ENCODE measurements at regions not wholly inside any gene's neighbourhood (a gene's known extent, or its start where the extent isn't known, plus 50 kb on each side); places are given as distances from the start of the nearest gene placed in this dataset.

- H3K27ac ChIP-seq (ENCODE audit: extremely low read depth, low read depth, low read length): no peak overlapping the region
- H2AFZ ChIP-seq (ENCODE audit: low read depth, low read length): no peak overlapping the region
- FAIRE-seq: no peak
- no peak overlapping the region for H3K9ac ChIP-seq (ENCODE audit: insufficient read depth in 1 of 2, low read depth in 2 of 2, low read length in 2 of 2)
- H3K9me3 ChIP-seq (replicated peaks; ENCODE audit: control insufficient read depth, insufficient read depth, low read depth, low read length): no peaks in the 10 kb centered on the region
- in situ Hi-C loops (cut with MboI) (no loop called here), intact Hi-C loops (cut with micrococcal nuclease) (no loop called here)
- no peaks in the 10 kb centered on the region for H3K9me1 ChIP-seq (ENCODE audit: control insufficient read depth, insufficient read depth, low read length)
- ChIA-PET CTCF (ENCODE audit: low intra/inter-chr PET ratio) (no interaction called here), POLR2A (no interaction called here)
- H3K79me2 ChIP-seq (ENCODE audit: control insufficient read depth, insufficient read depth, low read length): no peaks in the 10 kb centered on the region
- WGBS (ENCODE audit: insufficient coverage, low coverage, missing lambda C conversion rate): 0% methylated on average over 1 of the region's 1 CpG
- no peaks in the 10 kb centered on the region for H3K36me3 ChIP-seq (ENCODE audit: control insufficient read depth, insufficient read depth, low read length)
- H3K4me2 ChIP-seq (ENCODE audit: insufficient read depth, low read length): no peak overlapping the region
- H4K20me1 ChIP-seq (replicated peaks; ENCODE audit: control insufficient read depth, insufficient read depth, low read length): no peaks in the 10 kb centered on the region
- H3K4me3 ChIP-seq: no peak overlapping the region
- no peaks in the 10 kb centered on the region for H3K27me3 ChIP-seq (ENCODE audit: control insufficient read depth in 2 of 2, insufficient read depth in 2 of 2, low read length in 2 of 2)
- TF ChIP-seq PHB2 (IDR thresholded peaks at IDR 0.05; ENCODE audit: low read depth): no peak
- TF ChIP-seq MAFK (IDR thresholded peaks at IDR 0.05; ENCODE audit: low read length): no peak
- TF ChIP-seq ZNF232 (CRISPR knock-in tag; IDR thresholded peaks at IDR 0.05): no peak
- TF ChIP-seq CBX5 (IDR thresholded peaks at IDR 0.05; ENCODE audit: borderline replicate concordance, low read depth): no peak
- TF ChIP-seq, protein P1, sequence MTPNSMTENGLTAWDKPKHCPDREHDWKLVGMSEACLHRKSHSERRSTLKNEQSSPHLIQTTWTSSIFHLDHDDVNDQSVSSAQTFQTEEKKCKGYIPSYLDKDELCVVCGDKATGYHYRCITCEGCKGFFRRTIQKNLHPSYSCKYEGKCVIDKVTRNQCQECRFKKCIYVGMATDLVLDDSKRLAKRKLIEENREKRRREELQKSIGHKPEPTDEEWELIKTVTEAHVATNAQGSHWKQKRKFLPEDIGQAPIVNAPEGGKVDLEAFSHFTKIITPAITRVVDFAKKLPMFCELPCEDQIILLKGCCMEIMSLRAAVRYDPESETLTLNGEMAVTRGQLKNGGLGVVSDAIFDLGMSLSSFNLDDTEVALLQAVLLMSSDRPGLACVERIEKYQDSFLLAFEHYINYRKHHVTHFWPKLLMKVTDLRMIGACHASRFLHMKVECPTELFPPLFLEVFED (CRISPR knock-in tag; conservative IDR thresholded peaks at IDR 0.05): no peak
- no peak for TF ChIP-seq MIER1 (IDR thresholded peaks at IDR 0.05; ENCODE audit: low read depth)
- TF ChIP-seq ZNF436 (CRISPR knock-in tag; IDR thresholded peaks at IDR 0.05): no peak
- TF ChIP-seq SUPT5H (IDR thresholded peaks at IDR 0.05): no peak
- TF ChIP-seq FOSL1 (tag; conservative IDR thresholded peaks at IDR 0.05): no peak
- DNase-seq (ENCODE audit: extremely low read depth in 1 of 4, low spot score in 3 of 4): no peak
- ATAC-seq: no peak
- no peaks in the 10 kb centered on the region for H3K4me1 ChIP-seq (replicated peaks in 1 of 2; ENCODE audit: control insufficient read depth in 2 of 2, insufficient read depth in 2 of 2, low read length in 2 of 2)
- no TSS peak for BruUV-seq (replicated peaks)
Observed at GRCh38 chr4:75144475-75144874, 211.6 kb downstream of the PARM1 start.
